ENCODE measurements at regions not wholly inside any gene's neighbourhood (a gene's known extent, or its start where the extent isn't known, plus 50 kb on each side); places are given as distances from the start of the nearest gene placed in this dataset.

DNA sequence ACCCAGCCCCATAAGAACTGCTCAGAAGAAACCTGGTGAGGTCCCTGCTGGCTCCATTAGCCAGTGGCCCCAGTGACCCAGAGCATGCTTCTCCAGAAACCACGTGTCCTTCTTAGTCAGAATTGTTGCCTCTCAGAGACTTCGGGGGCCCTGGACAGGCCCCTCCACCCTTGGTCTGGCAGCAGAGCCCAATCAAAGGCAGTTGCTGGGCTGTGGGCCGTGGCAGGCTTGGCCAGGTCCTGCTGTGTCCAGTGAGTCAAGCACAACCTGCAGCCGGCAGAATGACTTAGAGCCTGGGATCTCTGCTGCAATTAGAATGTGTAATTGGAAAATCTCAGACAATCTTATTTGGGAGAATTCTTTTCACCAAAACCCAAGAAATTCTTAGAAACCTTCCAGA is 502.0 kb upstream of the KLF4 start:
- ChIA-PET POLR2A (no interaction called here), CTCF (no interaction called here), RAD21 (ENCODE audit: low non-redundant PET in 1 of 2, low total read pairs in 2 of 2, uncharacterized antibody in 2 of 2, unreplicated experiment in 2 of 2) (no interaction called here)
- no TSS peak for BruUV-seq (replicated peaks)
- TF ChIP-seq CEBPB (IDR thresholded peaks at IDR 0.05; ENCODE audit: low read depth): no peak
- no peak for TF ChIP-seq ZFX (IDR thresholded peaks at IDR 0.05)
- no peak for TF ChIP-seq EZH2phosphoT487 (IDR thresholded peaks at IDR 0.05; ENCODE audit: borderline replicate concordance)
- TF ChIP-seq FOSL1 (IDR thresholded peaks at IDR 0.05; ENCODE audit: low read depth): no peak
- no peak for TF ChIP-seq MAX (IDR thresholded peaks at IDR 0.05)
- TF ChIP-seq, protein P1, sequence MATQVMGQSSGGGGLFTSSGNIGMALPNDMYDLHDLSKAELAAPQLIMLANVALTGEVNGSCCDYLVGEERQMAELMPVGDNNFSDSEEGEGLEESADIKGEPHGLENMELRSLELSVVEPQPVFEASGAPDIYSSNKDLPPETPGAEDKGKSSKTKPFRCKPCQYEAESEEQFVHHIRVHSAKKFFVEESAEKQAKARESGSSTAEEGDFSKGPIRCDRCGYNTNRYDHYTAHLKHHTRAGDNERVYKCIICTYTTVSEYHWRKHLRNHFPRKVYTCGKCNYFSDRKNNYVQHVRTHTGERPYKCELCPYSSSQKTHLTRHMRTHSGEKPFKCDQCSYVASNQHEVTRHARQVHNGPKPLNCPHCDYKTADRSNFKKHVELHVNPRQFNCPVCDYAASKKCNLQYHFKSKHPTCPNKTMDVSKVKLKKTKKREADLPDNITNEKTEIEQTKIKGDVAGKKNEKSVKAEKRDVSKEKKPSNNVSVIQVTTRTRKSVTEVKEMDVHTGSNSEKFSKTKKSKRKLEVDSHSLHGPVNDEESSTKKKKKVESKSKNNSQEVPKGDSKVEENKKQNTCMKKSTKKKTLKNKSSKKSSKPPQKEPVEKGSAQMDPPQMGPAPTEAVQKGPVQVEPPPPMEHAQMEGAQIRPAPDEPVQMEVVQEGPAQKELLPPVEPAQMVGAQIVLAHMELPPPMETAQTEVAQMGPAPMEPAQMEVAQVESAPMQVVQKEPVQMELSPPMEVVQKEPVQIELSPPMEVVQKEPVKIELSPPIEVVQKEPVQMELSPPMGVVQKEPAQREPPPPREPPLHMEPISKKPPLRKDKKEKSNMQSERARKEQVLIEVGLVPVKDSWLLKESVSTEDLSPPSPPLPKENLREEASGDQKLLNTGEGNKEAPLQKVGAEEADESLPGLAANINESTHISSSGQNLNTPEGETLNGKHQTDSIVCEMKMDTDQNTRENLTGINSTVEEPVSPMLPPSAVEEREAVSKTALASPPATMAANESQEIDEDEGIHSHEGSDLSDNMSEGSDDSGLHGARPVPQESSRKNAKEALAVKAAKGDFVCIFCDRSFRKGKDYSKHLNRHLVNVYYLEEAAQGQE (IDR thresholded peaks at IDR 0.05; ENCODE audit: low read depth): no peak
- TF ChIP-seq YY1 (IDR thresholded peaks at IDR 0.05; ENCODE audit: extremely low read depth, insufficient replicate concordance, low read depth, low read length): no peak
- no peak for TF ChIP-seq POLR2A (IDR thresholded peaks at IDR 0.05; ENCODE audit: borderline replicate concordance, extremely low read depth, insufficient read depth, insufficient read length)
- TF ChIP-seq, protein P2, sequence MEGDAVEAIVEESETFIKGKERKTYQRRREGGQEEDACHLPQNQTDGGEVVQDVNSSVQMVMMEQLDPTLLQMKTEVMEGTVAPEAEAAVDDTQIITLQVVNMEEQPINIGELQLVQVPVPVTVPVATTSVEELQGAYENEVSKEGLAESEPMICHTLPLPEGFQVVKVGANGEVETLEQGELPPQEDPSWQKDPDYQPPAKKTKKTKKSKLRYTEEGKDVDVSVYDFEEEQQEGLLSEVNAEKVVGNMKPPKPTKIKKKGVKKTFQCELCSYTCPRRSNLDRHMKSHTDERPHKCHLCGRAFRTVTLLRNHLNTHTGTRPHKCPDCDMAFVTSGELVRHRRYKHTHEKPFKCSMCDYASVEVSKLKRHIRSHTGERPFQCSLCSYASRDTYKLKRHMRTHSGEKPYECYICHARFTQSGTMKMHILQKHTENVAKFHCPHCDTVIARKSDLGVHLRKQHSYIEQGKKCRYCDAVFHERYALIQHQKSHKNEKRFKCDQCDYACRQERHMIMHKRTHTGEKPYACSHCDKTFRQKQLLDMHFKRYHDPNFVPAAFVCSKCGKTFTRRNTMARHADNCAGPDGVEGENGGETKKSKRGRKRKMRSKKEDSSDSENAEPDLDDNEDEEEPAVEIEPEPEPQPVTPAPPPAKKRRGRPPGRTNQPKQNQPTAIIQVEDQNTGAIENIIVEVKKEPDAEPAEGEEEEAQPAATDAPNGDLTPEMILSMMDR (IDR thresholded peaks at IDR 0.05 in 2 of 3, conservative IDR thresholded peaks at IDR 0.05 in 1 of 3; ENCODE audit: borderline replicate concordance in 1 of 3, insufficient read depth in 1 of 3, low read depth in 2 of 3, low read length in 2 of 3): no peak
- no peak for TF ChIP-seq ELF1 (IDR thresholded peaks at IDR 0.05; ENCODE audit: borderline replicate concordance, low read depth)
- no peak for TF ChIP-seq ZNF274 (IDR thresholded peaks at IDR 0.05; ENCODE audit: low read depth, low read length)
- Histone ChIP-seq H4K20me1 (ENCODE audit: insufficient read depth) (no peaks in the 10 kb centered on the region), H2AFZ (ENCODE audit: low read depth, low read length, poor library complexity, severe bottlenecking) (no peak overlapping the region), H3K36me3 (ENCODE audit: control insufficient read depth in 1 of 2, insufficient read depth in 2 of 2, low read length in 2 of 2) (no peaks in the 10 kb centered on the region), H3K4me1 (ENCODE audit: control insufficient read depth in 1 of 2, insufficient read depth in 2 of 2, low read length in 2 of 2) (no peaks in the 10 kb centered on the region), H3K27ac (ENCODE audit: low read depth, low read length) (no peak overlapping the region), H3K9me2 (ENCODE audit: insufficient read depth) (no peaks in the 10 kb centered on the region), H3K4me2 (ENCODE audit: low read length) (no peak overlapping the region), H3K4me3 (replicated peaks in 1 of 2; ENCODE audit: low read depth in 1 of 2, low read length in 2 of 2) (no peak overlapping the region), H3K9me3 (ENCODE audit: control insufficient read depth in 1 of 2, insufficient read depth in 1 of 2, low read depth in 1 of 2, low read length in 2 of 2) (no peaks in the 10 kb centered on the region), H3K9ac (ENCODE audit: low read length) (no peak overlapping the region), H3K79me2 (ENCODE audit: insufficient read depth, low read length) (no peaks in the 10 kb centered on the region), H3K27me3 (ENCODE audit: insufficient read depth, low read length) (no peaks in the 10 kb centered on the region)
- intact Hi-C loops (cut with micrococcal nuclease): no loop called here
- ATAC-seq (no peak), DNase-seq (ENCODE audit: low read depth, low spot score) (no peak)

All from HCT116 (cell line).